HG02571 (cell line): ENCODE measurements at regions not wholly inside any gene's neighbourhood (a gene's known extent, or its start where the extent isn't known, plus 50 kb on each side); places are given as distances from the start of the nearest gene placed in this dataset.

Source experiments
- ATAC-seq: cut with Tn5 transposase; IDR thresholded peaks from one replicate; pipeline ENCODE4 v1.9.1; 2021; ENCODE audit warnings: mild to moderate bottlenecking, moderate library complexity; ENCODE audit not compliant: unreplicated experiment

- no peak for ATAC-seq
These were observed 52.4 kb upstream of the TRIO start for GRCh38 chr5:14090755-14091154.

GRCh38 chr5:14090290-14090689, 52.9 kb upstream of the TRIO start:
- ATAC-seq = no peak

GRCh38 chr5:14089198-14089597, 53.9 kb upstream of the TRIO start:
- no peak for ATAC-seq

- no peak for ATAC-seq
These were observed 56.9 kb upstream of the TRIO start for GRCh38 chr5:14086261-14086660.

- ATAC-seq = no peak
These were observed 60.2 kb upstream of the TRIO start for GRCh38 chr5:14082973-14083372.

GRCh38 chr5:14082523-14082922, 60.6 kb upstream of the TRIO start:
- no peak for ATAC-seq

- no peak for ATAC-seq
These were observed 61.4 kb upstream of the TRIO start for GRCh38 chr5:14081791-14082190.

GRCh38 chr5:14078716-14079115, 64.4 kb upstream of the TRIO start:
- ATAC-seq = no peak

GRCh38 chr5:14077501-14077900, 65.6 kb upstream of the TRIO start:
- ATAC-seq = no peak

GRCh38 chr5:14076561-14076960, 66.6 kb upstream of the TRIO start:
- ATAC-seq = no peak

GRCh38 chr5:14075937-14076336, 67.2 kb upstream of the TRIO start:
- ATAC-seq = no peak

GRCh38 chr5:14071433-14071832, 71.7 kb upstream of the TRIO start:
- no peak for ATAC-seq

- no peak for ATAC-seq
These were observed 74.1 kb upstream of the TRIO start for GRCh38 chr5:14069021-14069420.

GRCh38 chr5:14068136-14068535, 75.0 kb upstream of the TRIO start:
- ATAC-seq = no peak

- no peak for ATAC-seq
These were observed 76.8 kb upstream of the TRIO start for GRCh38 chr5:14066326-14066725.

- ATAC-seq = no peak
These were observed 78.3 kb upstream of the TRIO start for GRCh38 chr5:14064841-14065240.

- ATAC-seq = no peak
These were observed 79.5 kb upstream of the TRIO start for GRCh38 chr5:14063691-14064090.

GRCh38 chr5:14063138-14063537, 80.0 kb upstream of the TRIO start:
- ATAC-seq = no peak

GRCh38 chr5:14062178-14062577, 81.0 kb upstream of the TRIO start:
- ATAC-seq = no peak

GRCh38 chr5:14061106-14061505, 82.0 kb upstream of the TRIO start:
- ATAC-seq = no peak

GRCh38 chr5:14060218-14060617, 82.9 kb upstream of the TRIO start:
- no peak for ATAC-seq

GRCh38 chr5:14059810-14060209, 83.3 kb upstream of the TRIO start:
- no peak for ATAC-seq

GRCh38 chr5:14057289-14057688, 85.9 kb upstream of the TRIO start:
- no peak for ATAC-seq

GRCh38 chr5:14056039-14056438, 87.1 kb upstream of the TRIO start:
- ATAC-seq = no peak
